A673 (cell line): ENCODE measurements at regions not wholly inside any gene's neighbourhood (a gene's known extent, or its start where the extent isn't known, plus 50 kb on each side); places are given as distances from the start of the nearest gene placed in this dataset.

Experiments
- EZH2 ChIP-seq: fragments of 200-600 bp; sonication (generic); IDR thresholded peaks from 2 replicates; pipeline ENCODE4 v1.6.1; 2017; ENCODE audit warnings: borderline replicate concordance, low read depth, mild to moderate bottlenecking, mixed read lengths, antibody characterized with exemption, low read length; ENCODE audit not compliant: poor library complexity, severe bottlenecking
- TF ChIP-seq, protein P1 (sequence below): fragments of 300-800, 200-600 bp; sonication (generic); conservative IDR thresholded peaks from 2 replicates; pipeline ENCODE4 v1.5.1; 2017; ENCODE audit warnings: low read depth, mild to moderate bottlenecking, antibody characterized with exemption, low read length, moderate library complexity, mixed read lengths

DNA sequence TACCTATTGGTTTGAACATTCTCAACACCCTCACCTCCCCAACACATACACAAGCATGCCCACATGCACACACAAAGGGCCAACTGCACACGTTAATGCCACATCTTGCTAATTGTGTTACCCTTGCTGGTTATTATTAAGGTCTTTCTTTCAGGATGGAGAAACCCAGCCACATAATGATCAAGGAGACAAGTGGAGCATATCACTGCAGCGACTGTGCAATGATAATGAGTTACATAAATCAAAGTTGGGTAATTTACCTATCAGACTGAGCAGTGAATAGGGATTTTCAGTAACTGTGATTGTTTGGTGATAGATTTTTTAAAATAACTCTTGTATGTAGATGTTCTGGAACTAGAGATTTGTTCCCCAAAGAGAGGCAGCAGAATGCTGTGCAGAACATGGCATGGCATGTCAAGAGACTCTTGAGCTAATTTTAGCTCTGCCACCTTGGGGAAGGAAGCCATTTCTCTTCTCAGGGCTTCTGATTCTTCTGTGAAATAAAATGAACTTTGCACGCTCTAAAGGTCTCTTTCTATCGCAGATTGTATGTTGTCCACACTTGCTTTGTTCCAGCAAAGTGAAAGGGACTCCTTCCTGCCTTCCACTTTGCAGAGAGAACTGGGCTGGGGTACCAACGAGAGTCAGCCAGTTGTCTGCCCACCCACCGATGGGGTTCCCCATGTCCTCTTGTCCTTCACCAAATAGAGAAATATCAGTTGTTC, 126.0 kb upstream of the CAMK1G start:
- TF ChIP-seq, protein P1, sequence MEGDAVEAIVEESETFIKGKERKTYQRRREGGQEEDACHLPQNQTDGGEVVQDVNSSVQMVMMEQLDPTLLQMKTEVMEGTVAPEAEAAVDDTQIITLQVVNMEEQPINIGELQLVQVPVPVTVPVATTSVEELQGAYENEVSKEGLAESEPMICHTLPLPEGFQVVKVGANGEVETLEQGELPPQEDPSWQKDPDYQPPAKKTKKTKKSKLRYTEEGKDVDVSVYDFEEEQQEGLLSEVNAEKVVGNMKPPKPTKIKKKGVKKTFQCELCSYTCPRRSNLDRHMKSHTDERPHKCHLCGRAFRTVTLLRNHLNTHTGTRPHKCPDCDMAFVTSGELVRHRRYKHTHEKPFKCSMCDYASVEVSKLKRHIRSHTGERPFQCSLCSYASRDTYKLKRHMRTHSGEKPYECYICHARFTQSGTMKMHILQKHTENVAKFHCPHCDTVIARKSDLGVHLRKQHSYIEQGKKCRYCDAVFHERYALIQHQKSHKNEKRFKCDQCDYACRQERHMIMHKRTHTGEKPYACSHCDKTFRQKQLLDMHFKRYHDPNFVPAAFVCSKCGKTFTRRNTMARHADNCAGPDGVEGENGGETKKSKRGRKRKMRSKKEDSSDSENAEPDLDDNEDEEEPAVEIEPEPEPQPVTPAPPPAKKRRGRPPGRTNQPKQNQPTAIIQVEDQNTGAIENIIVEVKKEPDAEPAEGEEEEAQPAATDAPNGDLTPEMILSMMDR, result no peak
- no peak for TF ChIP-seq EZH2
